H1 (cell line): ENCODE measurements at regions not wholly inside any gene's neighbourhood (a gene's known extent, or its start where the extent isn't known, plus 50 kb on each side); places are given as distances from the start of the nearest gene placed in this dataset.
"Not testable (repeated sequence)": the region's sequence is repeated elsewhere in the genome, so short reads cannot be mapped to it uniquely, and the experiment has no call there.

Source experiments
- CTCF ChIA-PET: fragments of 300-600 bp; sonication (Branson Sonifier 250); formaldehyde crosslinking; loops from one replicate; lab custom pipeline; 2021; ENCODE audit not compliant: partially characterized antibody; lab: Charles Lee
- POLR2A ChIA-PET: fragments of 300-600 bp; sonication (Branson Sonifier 250); formaldehyde crosslinking; loops from one replicate; lab custom pipeline; 2021; ENCODE audit warnings: inconsistent platforms; ENCODE audit not compliant: partially characterized antibody; lab: Charles Lee
- DNase-seq, 2 experiments: peaks; one replicate each; pipeline versions ENCODE4 v3.0.0 to v3.0.0-alpha.2; 2010 to 2022; ENCODE audit warnings: low spot score in 2 of 2, low read depth in 1 of 2, mixed read lengths in 1 of 2
- FAIRE-seq: peaks from 2 replicates; lab custom pipeline; 2011; peaks lifted over from hg19 to GRCh38; lab: Jason Lieb, UNC
- H2AFZ ChIP-seq: 2 replicates; pipeline ENCODE4 v1.8.1; 2012; ENCODE audit warnings: low read length, inconsistent platforms
- H2AK5ac ChIP-seq: 2 replicates; pipeline ENCODE4 v1.6.1; 2013; ENCODE audit warnings: low read depth, low read length
- H2BK120ac ChIP-seq: replicated peaks from 2 replicates; pipeline ENCODE3; 2013; ENCODE audit warnings: low read depth, low read length, inconsistent platforms
- H2BK12ac ChIP-seq: 2 replicates; pipeline ENCODE4 v1.6.1; 2013; ENCODE audit warnings: low read depth, low read length
- H2BK15ac ChIP-seq: 2 replicates; pipeline ENCODE4 v1.6.1; 2013; ENCODE audit warnings: low read length
- H2BK20ac ChIP-seq: 2 replicates; pipeline ENCODE4 v1.6.1; 2013; ENCODE audit warnings: low read length
- H2BK5ac ChIP-seq: 2 replicates; pipeline ENCODE4 v1.6.1; 2013; ENCODE audit warnings: low read depth, low read length
- H3K14ac ChIP-seq: 2 replicates; pipeline ENCODE4 v1.6.1; 2013; ENCODE audit warnings: inconsistent platforms; ENCODE audit not compliant: insufficient read length
- H3K18ac ChIP-seq: 2 replicates; pipeline ENCODE4 v1.6.1; 2013; ENCODE audit warnings: low read length; ENCODE audit errors: extremely low read depth
- H3K23ac ChIP-seq: 2 replicates; pipeline ENCODE4 v1.6.1; 2013; ENCODE audit warnings: inconsistent platforms; ENCODE audit not compliant: insufficient read length
- H3K23me2 ChIP-seq: 2 replicates; pipeline ENCODE4 v1.6.1; 2013; ENCODE audit warnings: low read depth, low read length
- H3K27ac ChIP-seq: 2 replicates; pipeline ENCODE4 v1.6.1; 2011; ENCODE audit warnings: low read depth, low read length, inconsistent platforms
- H3K27me3 ChIP-seq, 4 experiments: replicated peaks in 1 of 4; 1 replicate in 1 of 4; 2 replicates in 3 of 4; pipeline versions ENCODE4 v1.6.1 to v1.8.1; 2011 to 2013; ENCODE audit warnings: low read length in 3 of 4, mild to moderate bottlenecking in 3 of 4, inconsistent platforms in 2 of 4, mixed read lengths in 2 of 4, moderate library complexity in 1 of 4; ENCODE audit not compliant: control insufficient read depth in 3 of 4, insufficient read depth in 3 of 4; ENCODE audit errors: extremely low read depth in 1 of 4
- H3K36me3 ChIP-seq, 4 experiments: 2 replicates each; pipeline versions ENCODE4 v1.6.1 to v1.8.1; 2011 to 2013; ENCODE audit warnings: mild to moderate bottlenecking in 4 of 4, low read length in 3 of 4, moderate library complexity in 2 of 4, control low read depth in 1 of 4, inconsistent platforms in 1 of 4; ENCODE audit not compliant: insufficient read depth in 4 of 4, control insufficient read depth in 2 of 4
- H3K4ac ChIP-seq: replicated peaks from 2 replicates; pipeline ENCODE3; 2013; ENCODE audit warnings: low read length, low read depth, mixed read lengths, inconsistent platforms; ENCODE audit not compliant: insufficient read length
- H3K4me1 ChIP-seq, 4 experiments: replicated peaks in 1 of 4; 1 replicate in 1 of 4; 2 replicates in 3 of 4; pipeline versions ENCODE4 v1.6.1 to v1.8.1; 2011 to 2013; ENCODE audit warnings: low read length in 3 of 4, inconsistent platforms in 2 of 4, mixed read lengths in 1 of 4; ENCODE audit not compliant: insufficient read depth in 4 of 4, control insufficient read depth in 3 of 4
- H3K4me2 ChIP-seq, 2 experiments: 2 replicates each; pipeline versions ENCODE4 v1.6.1 to v1.8.1; 2011 to 2013; ENCODE audit warnings: low read depth in 2 of 2, low read length in 2 of 2, control low read depth in 1 of 2, inconsistent platforms in 1 of 2, mild to moderate bottlenecking in 1 of 2; ENCODE audit not compliant: insufficient read depth in 1 of 2
- H3K4me3 ChIP-seq, 4 experiments: fragments of 200-600, 300-600 bp in 1 of 4; sonication (generic), shearing (Covaris generic), sonication (Bioruptor Twin) in 1 of 4; 2 replicates each; pipeline versions ENCODE4 v1.5.1 to v1.8.1; 2011 to 2016; ENCODE audit warnings: low read length in 4 of 4, low read depth in 3 of 4, control low read depth in 2 of 4, inconsistent platforms in 2 of 4, mild to moderate bottlenecking in 2 of 4, mixed read lengths in 1 of 4, moderate library complexity in 1 of 4; ENCODE audit not compliant: insufficient read depth in 2 of 4; ENCODE audit errors: extremely low read depth in 1 of 4
- H3K56ac ChIP-seq: replicated peaks from 2 replicates; pipeline ENCODE3; 2013; ENCODE audit warnings: low read depth, mild to moderate bottlenecking, mixed read lengths, low read length, inconsistent platforms; ENCODE audit not compliant: insufficient read length
- H3K79me1 ChIP-seq: 2 replicates; pipeline ENCODE4 v1.6.1; 2013; ENCODE audit warnings: low read depth, low read length, control low read depth
- H3K79me2 ChIP-seq, 2 experiments: 2 replicates each; pipeline versions ENCODE4 v1.6.1 to v1.8.1; 2012 to 2013; ENCODE audit warnings: low read length in 2 of 2, mild to moderate bottlenecking in 2 of 2, inconsistent platforms in 1 of 2; ENCODE audit not compliant: insufficient read depth in 2 of 2, control insufficient read depth in 1 of 2
- H3K9ac ChIP-seq, 4 experiments: replicated peaks in 1 of 4; 1 replicate in 1 of 4; 2 replicates in 3 of 4; pipeline versions ENCODE4 v1.6.1 to v1.8.1; 2011 to 2013; ENCODE audit warnings: low read depth in 3 of 4, low read length in 3 of 4, control low read depth in 2 of 4, mild to moderate bottlenecking in 2 of 4, moderate library complexity in 2 of 4, inconsistent platforms in 1 of 4; ENCODE audit errors: extremely low read depth in 1 of 4
- H3K9me3 ChIP-seq, 2 experiments: 2 replicates each; pipeline versions ENCODE4 v1.6.1 to v1.8.1; 2012 to 2013; ENCODE audit warnings: mild to moderate bottlenecking in 2 of 2, moderate library complexity in 2 of 2, control low read depth in 1 of 2, inconsistent platforms in 1 of 2, low read depth in 1 of 2, low read length in 1 of 2, mixed read lengths in 1 of 2; ENCODE audit not compliant: insufficient read depth in 2 of 2
- H4K20me1 ChIP-seq, 2 experiments: replicated peaks in 1 of 2; 2 replicates each; pipeline versions ENCODE3 to v1.8.1; 2011 to 2013; ENCODE audit warnings: inconsistent platforms in 2 of 2, low read length in 2 of 2, mild to moderate bottlenecking in 1 of 2; ENCODE audit not compliant: insufficient read depth in 2 of 2, control insufficient read depth in 1 of 2
- H4K5ac ChIP-seq: 2 replicates; pipeline ENCODE4 v1.6.1; 2013; ENCODE audit warnings: low read length, low read depth, mixed read lengths, inconsistent platforms; ENCODE audit not compliant: insufficient read length
- H4K8ac ChIP-seq: 2 replicates; pipeline ENCODE4 v1.8.0; 2013; ENCODE audit warnings: mild to moderate bottlenecking, moderate library complexity, low read length, inconsistent platforms; ENCODE audit not compliant: insufficient read depth; ENCODE audit errors: extremely low read depth
- H4K91ac ChIP-seq: replicated peaks from 2 replicates; pipeline ENCODE3; 2013; ENCODE audit warnings: low read length, mixed read lengths, inconsistent platforms; ENCODE audit not compliant: insufficient read length
- WGBS, 2 experiments: shearing (Covaris generic) in 1 of 2; methylation state at CpG; one replicate each; pipeline versions ENCODE4 v1.1.6 to v1.1.7; 2013 to 2015; ENCODE audit warnings: low lambda C conversion rate in 2 of 2, mixed read lengths in 2 of 2, inconsistent platforms in 1 of 2, low coverage in 1 of 2, missing lambda C conversion rate in 1 of 2; ENCODE audit not compliant: insufficient replicate concordance in 2 of 2, insufficient coverage in 1 of 2, insufficient read length in 1 of 2; ENCODE audit errors: extremely low coverage in 1 of 2, missing lambda C conversion rate in 1 of 2; 5-methylcytosine and 5-hydroxymethylcytosine counted together

DNA sequence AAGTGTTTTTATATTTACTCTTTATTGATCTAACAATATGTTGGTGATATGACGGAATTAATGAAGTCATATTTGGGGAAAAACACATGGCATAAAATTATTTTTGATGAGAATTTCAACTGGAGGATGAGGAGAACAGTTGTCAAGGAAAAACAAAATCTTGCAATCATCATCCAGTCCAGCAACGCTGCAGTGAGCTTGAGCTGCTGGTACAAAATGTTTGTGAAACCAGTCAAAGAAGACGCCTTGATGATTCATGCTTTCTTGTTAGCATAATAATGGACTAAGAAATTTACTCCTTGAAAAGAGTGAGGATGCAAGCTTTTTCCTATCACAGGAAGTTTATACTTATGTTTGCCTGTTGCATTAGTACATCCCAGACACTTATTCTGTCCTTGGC is 64.1 kb upstream of the RUBCNL start:
- H2BK15ac ChIP-seq, H3K79me2 ChIP-seq, H3K4me3 ChIP-seq, H3K4me2 ChIP-seq, H3K9ac ChIP-seq, FAIRE-seq, H3K14ac ChIP-seq, H4K8ac ChIP-seq, H2BK5ac ChIP-seq, H3K23me2 ChIP-seq, H4K20me1 ChIP-seq, H3K9me3 ChIP-seq, H3K56ac ChIP-seq, H3K4me1 ChIP-seq, POLR2A ChIA-PET, H3K23ac ChIP-seq, DNase-seq, CTCF ChIA-PET, H2AFZ ChIP-seq, H3K18ac ChIP-seq, H2BK120ac ChIP-seq, H3K36me3 ChIP-seq, H3K79me1 ChIP-seq, H2AK5ac ChIP-seq, H2BK12ac ChIP-seq, H4K91ac ChIP-seq, H3K4ac ChIP-seq, H3K27me3 ChIP-seq, H3K27ac ChIP-seq, H2BK20ac ChIP-seq, H4K5ac ChIP-seq: not testable (repeated sequence)
- 62% methylated on average over 3 of the region's 3 CpGs; no CpG with 5 or more reads in 1 of the 2 experiments for WGBS, 2 experiments

DNA sequence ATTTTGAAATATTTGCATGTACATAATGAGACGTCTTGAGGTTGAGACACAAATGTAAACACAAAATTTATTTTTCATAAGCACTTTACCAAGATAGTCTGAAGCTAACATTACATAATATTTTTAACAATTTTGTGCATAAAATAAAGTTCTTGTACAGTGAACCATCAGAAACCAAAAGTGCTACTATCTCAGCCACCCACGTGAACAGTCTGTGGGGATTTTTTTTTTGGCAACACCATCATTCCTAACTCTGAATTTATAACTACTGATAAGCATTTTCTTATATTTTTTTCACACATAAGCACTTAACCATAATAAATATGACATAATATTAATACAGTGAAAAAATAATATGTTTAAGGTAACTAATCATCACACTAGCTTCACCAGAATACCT is 62.9 kb upstream of the RUBCNL start:
- POLR2A ChIA-PET, H2AFZ ChIP-seq, H3K9me3 ChIP-seq, H2BK20ac ChIP-seq, H2BK12ac ChIP-seq, H4K5ac ChIP-seq, H4K8ac ChIP-seq, H3K4ac ChIP-seq, FAIRE-seq, H3K56ac ChIP-seq, H3K23me2 ChIP-seq, H3K9ac ChIP-seq, H2AK5ac ChIP-seq, H3K23ac ChIP-seq, H4K91ac ChIP-seq, H3K27me3 ChIP-seq, H3K18ac ChIP-seq, H3K4me2 ChIP-seq, H4K20me1 ChIP-seq, DNase-seq, CTCF ChIA-PET, H2BK5ac ChIP-seq, H3K27ac ChIP-seq, H3K4me3 ChIP-seq, H3K79me2 ChIP-seq, H3K79me1 ChIP-seq, H3K4me1 ChIP-seq, H2BK120ac ChIP-seq, H3K36me3 ChIP-seq, H2BK15ac ChIP-seq, H3K14ac ChIP-seq: not testable (repeated sequence)
- WGBS, 2 experiments, result 87% methylated on average over 2 of the region's 2 CpGs; no CpG with 5 or more reads in 1 of the 2 experiments
